CD4-positive, alpha-beta memory T cell (primary cell): ENCODE measurements at regions not wholly inside any gene's neighbourhood (a gene's known extent, or its start where the extent isn't known, plus 50 kb on each side); places are given as distances from the start of the nearest gene placed in this dataset.

Source experiments
- CTCF ChIA-PET: fragments of 350-600 bp; sonication (Branson Sonifier 250); formaldehyde crosslinking; loops from one replicate; lab custom pipeline; 2021; ENCODE audit warnings: inconsistent platforms; ENCODE audit not compliant: partially characterized antibody; lab: Charles Lee
- POLR2A ChIA-PET: fragments of 350-600 bp; sonication (Branson Sonifier 250); formaldehyde crosslinking; loops from one replicate; lab custom pipeline; 2021; ENCODE audit not compliant: partially characterized antibody; lab: Charles Lee
- DNase-seq, 5 donors: peaks; one replicate each; pipeline versions ENCODE4 v3.0.0 to v3.0.0-alpha.2; 2020 to 2022; ENCODE audit warnings: mixed read lengths in 1 of 5
- H3K27ac ChIP-seq: one replicate; pipeline ENCODE4 v1.7.0; 2013; ENCODE audit warnings: low read depth, low read length
- H3K27me3 ChIP-seq: 2 replicates; pipeline ENCODE4 v1.7.0; 2013; ENCODE audit warnings: mild to moderate bottlenecking, low read length, moderate library complexity; ENCODE audit not compliant: insufficient read depth
- H3K36me3 ChIP-seq: 2 replicates; pipeline ENCODE4 v1.7.0; 2013; ENCODE audit warnings: mild to moderate bottlenecking, low read length, moderate library complexity; ENCODE audit not compliant: insufficient read depth
- H3K4me1 ChIP-seq: 2 replicates; pipeline ENCODE4 v1.7.0; 2013; ENCODE audit warnings: mild to moderate bottlenecking, low read length, moderate library complexity; ENCODE audit not compliant: insufficient read depth
- H3K4me3 ChIP-seq, 2 donors: one replicate each; pipeline ENCODE4 v1.7.0; 2013; ENCODE audit warnings: low read length in 2 of 2, mild to moderate bottlenecking in 1 of 2
- H3K9me3 ChIP-seq, 2 donors: one replicate each; pipeline ENCODE4 v1.7.0; 2013; ENCODE audit warnings: low read length in 2 of 2, control low read depth in 1 of 2; ENCODE audit not compliant: control insufficient read depth in 1 of 2
- H3K27ac Mint-ChIP-seq, 7 donors: one replicate each; pipeline ENCODE4 v1.8.0; 2020 to 2021; ENCODE audit warnings: mixed read lengths in 7 of 7, mild to moderate bottlenecking in 6 of 7, inconsistent platforms in 3 of 7, moderate library complexity in 3 of 7
- H3K27me3 Mint-ChIP-seq, 2 donors: one replicate each; pipeline ENCODE4 v1.8.0; 2020 to 2021; ENCODE audit warnings: mixed read lengths in 2 of 2
- H3K36me3 Mint-ChIP-seq, 2 donors: one replicate each; pipeline ENCODE4 v1.8.0; 2020 to 2021; ENCODE audit warnings: mixed read lengths in 2 of 2, inconsistent platforms in 1 of 2, mild to moderate bottlenecking in 1 of 2
- H3K4me1 Mint-ChIP-seq, 4 donors: one replicate each; pipeline ENCODE4 v1.8.0; 2020 to 2021; ENCODE audit warnings: mixed read lengths in 4 of 4, mild to moderate bottlenecking in 1 of 4
- H3K4me3 Mint-ChIP-seq, 8 donors: one replicate each; pipeline ENCODE4 v1.8.0; 2020 to 2021; ENCODE audit warnings: mixed read lengths in 8 of 8, mild to moderate bottlenecking in 7 of 8, moderate library complexity in 6 of 8, inconsistent platforms in 3 of 8
- H3K9me3 Mint-ChIP-seq, 8 donors: one replicate each; pipeline ENCODE4 v1.8.0; 2020 to 2021; ENCODE audit warnings: mixed read lengths in 8 of 8, mild to moderate bottlenecking in 5 of 8, inconsistent platforms in 3 of 8, moderate library complexity in 1 of 8
- intact Hi-C: fragments of 100-400 bp; cut with micrococcal nuclease; formaldehyde crosslinking; loops from one replicate; pipeline ENCODE4 v1.15.1; 2023

DNA sequence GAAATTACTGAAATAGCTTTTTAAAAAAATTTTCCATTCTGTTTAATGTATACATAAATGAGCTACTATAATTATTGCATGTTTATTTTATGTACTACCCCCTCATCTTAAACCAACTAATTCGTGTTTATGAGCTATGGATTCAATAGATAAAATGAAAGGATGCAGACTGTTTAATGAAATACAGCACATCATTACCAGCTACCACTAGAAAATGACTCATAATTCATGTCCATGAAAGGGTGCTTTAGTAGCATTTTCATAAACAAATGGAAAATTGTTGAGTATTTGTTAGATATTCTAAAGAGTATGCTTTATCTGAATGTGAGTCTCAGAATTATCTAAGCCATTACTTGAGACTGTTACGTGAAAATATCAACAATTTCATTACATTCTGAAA is 1590.1 kb downstream of the HACE1 start:
- peaks cover 0 to 6% (median 2%) of the 10 kb centered on the region in 8 donors for H3K9me3 Mint-ChIP-seq
- ChIA-PET POLR2A (no interaction called here), CTCF (no interaction called here)
- H3K9me3 ChIP-seq: no peaks in the 10 kb centered on the region
- H3K4me3 ChIP-seq: no peak overlapping the region
- H3K36me3 Mint-ChIP-seq: no peaks in the 10 kb centered on the region
- H3K4me3 Mint-ChIP-seq: no peak overlapping the region
- no peak for DNase-seq
- H3K36me3 ChIP-seq: no peaks in the 10 kb centered on the region
- no peaks in the 10 kb centered on the region for H3K4me1 ChIP-seq
- H3K27ac ChIP-seq: no peak overlapping the region
- intact Hi-C loops: no loop called here
- H3K4me1 Mint-ChIP-seq: no peaks in the 10 kb centered on the region
- no peaks in the 10 kb centered on the region for H3K27me3 Mint-ChIP-seq
- H3K27ac Mint-ChIP-seq: no peak overlapping the region
- no peaks in the 10 kb centered on the region for H3K27me3 ChIP-seq

GRCh38 chr6:103268335-103268734 is 1591.4 kb downstream of the HACE1 start:
- ChIA-PET POLR2A (no interaction called here), CTCF (no interaction called here)
- Mint-ChIP-seq H3K27me3 (no peaks in the 10 kb centered on the region), H3K4me1 (no peaks in the 10 kb centered on the region), H3K9me3 (peaks cover 0 to 9% (median 2%) of the 10 kb centered on the region in 8 donors), H3K27ac (no peak overlapping the region), H3K36me3 (no peaks in the 10 kb centered on the region), H3K4me3 (no peak overlapping the region)
- H3K36me3 ChIP-seq: no peaks in the 10 kb centered on the region
- intact Hi-C loops: no loop called here
- no peak for DNase-seq
- no peaks in the 10 kb centered on the region for H3K27me3 ChIP-seq
- no peaks in the 10 kb centered on the region for H3K4me1 ChIP-seq
- no peak overlapping the region for H3K4me3 ChIP-seq
- no peaks in the 10 kb centered on the region for H3K9me3 ChIP-seq
- H3K27ac ChIP-seq: no peak overlapping the region

DNA sequence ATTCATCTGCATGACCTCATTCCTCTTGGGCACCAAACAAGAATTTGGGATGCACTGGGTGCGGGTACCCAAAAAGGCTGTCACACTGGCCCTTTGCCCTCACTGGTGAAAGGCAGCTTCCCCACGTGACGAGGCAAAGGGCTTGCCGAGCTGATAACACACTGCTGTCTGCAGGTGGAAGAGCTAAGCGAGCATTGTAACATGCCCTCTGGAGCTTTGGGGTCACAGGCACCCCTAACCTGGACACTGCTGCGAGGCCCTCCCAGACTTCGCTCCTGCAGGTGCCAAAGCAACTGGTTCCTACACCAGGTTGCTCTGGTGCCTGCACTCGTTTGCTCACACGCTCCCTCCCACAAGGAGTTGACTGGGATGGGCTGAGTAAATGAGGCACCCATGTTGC is 1595.7 kb downstream of the HACE1 start:
- no peak for DNase-seq
- H3K27me3 Mint-ChIP-seq: no peaks in the 10 kb centered on the region
- no peak overlapping the region for H3K27ac ChIP-seq
- H3K36me3 Mint-ChIP-seq: no peaks in the 10 kb centered on the region
- H3K4me3 Mint-ChIP-seq: no peak overlapping the region
- H3K9me3 Mint-ChIP-seq: peaks cover 0 to 7% (median 4%) of the 10 kb centered on the region in 8 donors
- ChIA-PET CTCF (no interaction called here), POLR2A (no interaction called here)
- no peaks in the 10 kb centered on the region for H3K4me1 ChIP-seq
- H3K27ac Mint-ChIP-seq: no peak overlapping the region
- intact Hi-C loops: no loop called here
- no peak overlapping the region for H3K4me3 ChIP-seq
- H3K27me3 ChIP-seq: no peaks in the 10 kb centered on the region
- no peaks in the 10 kb centered on the region for H3K9me3 ChIP-seq
- no peaks in the 10 kb centered on the region for H3K4me1 Mint-ChIP-seq
- H3K36me3 ChIP-seq: no peaks in the 10 kb centered on the region

- peaks cover 0 to 17% (median 2%) of the 10 kb centered on the region in 8 donors for H3K9me3 Mint-ChIP-seq
- H3K27ac Mint-ChIP-seq: no peak overlapping the region
- ChIA-PET CTCF (interaction anchor here (1.2 kb wide), 1 partner anchor 12 kb away, joined by 3 read pairs; no protein-coding TSS in a partner anchor), POLR2A (no interaction called here)
- H3K27me3 Mint-ChIP-seq: no peaks in the 10 kb centered on the region
- no peaks in the 10 kb centered on the region for H3K4me1 ChIP-seq
- H3K4me1 Mint-ChIP-seq: no peaks in the 10 kb centered on the region
- H3K4me3 ChIP-seq: no peak overlapping the region
- no peaks in the 10 kb centered on the region for H3K36me3 ChIP-seq
- DNase-seq: no peak
- no peak overlapping the region for H3K27ac ChIP-seq
- no peak overlapping the region for H3K4me3 Mint-ChIP-seq
- H3K9me3 ChIP-seq: no peaks in the 10 kb centered on the region
- no peaks in the 10 kb centered on the region for H3K27me3 ChIP-seq
- intact Hi-C loops: no loop called here
- H3K36me3 Mint-ChIP-seq: no peaks in the 10 kb centered on the region
Observed at GRCh38 chr6:103255132-103255531, 1604.6 kb downstream of the HACE1 start.

GRCh38 chr6:103236923-103237322 is 1622.8 kb downstream of the HACE1 start:
- CTCF ChIA-PET: no interaction called here
- no peak overlapping the region for H3K4me3 ChIP-seq
- Mint-ChIP-seq H3K4me3 (no peak overlapping the region), H3K27ac (no peak overlapping the region), H3K27me3 (no peaks in the 10 kb centered on the region), H3K9me3 (peaks cover 0 to 12% (median 4%) of the 10 kb centered on the region in 8 donors), H3K4me1 (no peaks in the 10 kb centered on the region), H3K36me3 (no peaks in the 10 kb centered on the region)
- intact Hi-C loops: no loop called here
- no peaks in the 10 kb centered on the region for H3K27me3 ChIP-seq
- no peaks in the 10 kb centered on the region for H3K9me3 ChIP-seq
- no peaks in the 10 kb centered on the region for H3K36me3 ChIP-seq
- H3K27ac ChIP-seq: no peak overlapping the region
- POLR2A ChIA-PET: no interaction called here
- no peaks in the 10 kb centered on the region for H3K4me1 ChIP-seq
- DNase-seq: no peak

- Mint-ChIP-seq H3K4me3 (no peak overlapping the region), H3K27me3 (no peaks in the 10 kb centered on the region), H3K9me3 (peaks cover 0 to 14% (median 6%) of the 10 kb centered on the region in 8 donors), H3K4me1 (no peaks in the 10 kb centered on the region), H3K36me3 (no peaks in the 10 kb centered on the region), H3K27ac (no peak overlapping the region)
- Histone ChIP-seq H3K27me3 (no peaks in the 10 kb centered on the region), H3K36me3 (no peaks in the 10 kb centered on the region), H3K4me1 (no peaks in the 10 kb centered on the region), H3K9me3 (no peaks in the 10 kb centered on the region), H3K4me3 (no peak overlapping the region), H3K27ac (no peak overlapping the region)
- no peak for DNase-seq
- intact Hi-C loops: no loop called here
- POLR2A ChIA-PET: no interaction called here
- CTCF ChIA-PET: no interaction called here
Observed at GRCh38 chr6:103231181-103231580, 1628.5 kb downstream of the HACE1 start.

GRCh38 chr6:103215847-103216246 is 1643.9 kb downstream of the HACE1 start:
- no peak overlapping the region for H3K27ac ChIP-seq
- H3K4me1 Mint-ChIP-seq: no peaks in the 10 kb centered on the region
- H3K9me3 ChIP-seq: no peaks in the 10 kb centered on the region
- H3K27ac Mint-ChIP-seq: no peak overlapping the region
- H3K27me3 ChIP-seq: no peaks in the 10 kb centered on the region
- no peaks in the 10 kb centered on the region for H3K36me3 Mint-ChIP-seq
- no peak overlapping the region for H3K4me3 ChIP-seq
- no peak overlapping the region for H3K4me3 Mint-ChIP-seq
- no peak for DNase-seq
- peaks cover 0 to 3% (median 0%) of the 10 kb centered on the region in 8 donors for H3K9me3 Mint-ChIP-seq
- CTCF ChIA-PET: no interaction called here
- intact Hi-C loops: no loop called here
- H3K4me1 ChIP-seq: no peaks in the 10 kb centered on the region
- no peaks in the 10 kb centered on the region for H3K36me3 ChIP-seq
- no peaks in the 10 kb centered on the region for H3K27me3 Mint-ChIP-seq
- POLR2A ChIA-PET: no interaction called here

DNA sequence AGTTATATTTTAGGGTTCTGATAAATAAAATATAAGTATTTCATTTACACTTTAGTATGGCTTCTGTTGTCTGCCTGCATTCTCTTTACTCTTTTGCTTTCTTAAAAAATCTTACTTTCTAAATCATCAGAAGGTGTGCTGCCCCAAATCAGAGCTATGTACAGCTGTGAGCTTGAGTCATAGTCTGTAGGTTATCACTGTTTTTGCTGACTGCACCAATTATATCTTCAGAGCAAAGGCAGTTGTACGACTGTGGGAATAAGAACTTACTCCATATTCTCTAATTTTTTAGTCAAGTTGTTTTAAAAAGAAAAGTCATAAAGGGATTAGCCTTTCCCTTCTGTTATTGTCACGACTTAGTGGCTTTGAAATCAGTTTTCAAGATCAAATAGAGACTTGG is 1649.0 kb downstream of the HACE1 start:
- DNase-seq: no peak
- ChIA-PET POLR2A (no interaction called here), CTCF (no interaction called here)
- no peak overlapping the region for H3K27ac ChIP-seq
- no peaks in the 10 kb centered on the region for H3K27me3 ChIP-seq
- Mint-ChIP-seq H3K4me1 (no peaks in the 10 kb centered on the region), H3K9me3 (peaks cover 0 to 4% (median 0%) of the 10 kb centered on the region in 8 donors), H3K27me3 (no peaks in the 10 kb centered on the region), H3K36me3 (no peaks in the 10 kb centered on the region), H3K4me3 (no peak overlapping the region), H3K27ac (no peak overlapping the region)
- intact Hi-C loops: no loop called here
- H3K9me3 ChIP-seq: no peaks in the 10 kb centered on the region
- no peaks in the 10 kb centered on the region for H3K36me3 ChIP-seq
- H3K4me1 ChIP-seq: no peaks in the 10 kb centered on the region
- no peak overlapping the region for H3K4me3 ChIP-seq
